ENCODE measurements at regions not wholly inside any gene's neighbourhood (a gene's known extent, or its start where the extent isn't known, plus 50 kb on each side); places are given as distances from the start of the nearest gene placed in this dataset.

- Histone ChIP-seq H3K4me1 (ENCODE audit: insufficient read depth, low read length, severe bottlenecking) (no peaks in the 10 kb centered on the region), H3F3A (ENCODE audit: insufficient read depth, low read length) (no peaks in the 10 kb centered on the region), H3K79me2 (ENCODE audit: insufficient read depth, low read length) (no peaks in the 10 kb centered on the region), H3K4me3 (ENCODE audit: low read depth, low read length, poor library complexity, severe bottlenecking) (no peak overlapping the region), H4K20me1 (ENCODE audit: insufficient read depth, low read length) (no peaks in the 10 kb centered on the region), H3K9me3 (ENCODE audit: low read length) (no peaks in the 10 kb centered on the region), H3K27ac (ENCODE audit: low read depth, low read length, poor library complexity, severe bottlenecking) (no peak overlapping the region), H3K4me2 (ENCODE audit: low read length) (no peak overlapping the region), H3K9ac (ENCODE audit: low read length) (no peak overlapping the region), H2AFZ (ENCODE audit: low read length) (no peak overlapping the region), H3K27me3 (ENCODE audit: insufficient read depth, low read length) (no peaks in the 10 kb centered on the region), H3K9me2 (ENCODE audit: low read depth, low read length) (no peaks in the 10 kb centered on the region), H3K36me3 (ENCODE audit: insufficient read depth, low read length) (no peaks in the 10 kb centered on the region)
- TF ChIP-seq CTCF (IDR thresholded peaks at IDR 0.05; ENCODE audit: low read length) (no peak), EZH2 (IDR thresholded peaks at IDR 0.05; ENCODE audit: borderline replicate concordance, low read length) (no peak)
These were observed 239.7 kb downstream of the PIK3R1 start for GRCh38 chr5:68455216-68455615.

DNA sequence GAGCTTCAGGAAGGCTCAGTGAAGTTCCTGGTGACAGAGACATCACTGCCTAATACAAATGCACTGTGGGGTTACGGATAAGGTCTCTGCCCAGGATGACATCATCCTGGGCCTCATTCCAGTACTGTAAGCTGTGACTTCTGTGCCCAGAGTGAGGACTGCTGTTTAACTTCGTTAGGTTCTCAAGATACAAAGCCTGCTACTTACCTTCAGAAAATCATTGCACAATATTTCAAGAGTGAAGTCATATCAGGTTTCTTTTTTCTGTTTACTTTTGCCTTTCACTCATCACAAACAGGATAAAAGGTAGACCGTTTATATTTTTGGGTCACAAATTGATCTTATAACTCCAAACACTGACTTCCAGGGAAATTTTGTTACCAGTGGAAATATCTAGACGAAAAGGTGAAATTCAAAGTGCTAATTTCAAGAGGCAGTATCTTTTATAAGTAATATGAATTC, 241.2 kb downstream of the PIK3R1 start:
- Histone ChIP-seq H3K9ac (ENCODE audit: low read length) (no peak overlapping the region), H3K4me1 (ENCODE audit: insufficient read depth, low read length, severe bottlenecking) (no peaks in the 10 kb centered on the region), H3K9me3 (ENCODE audit: low read length) (no peaks in the 10 kb centered on the region), H3K4me2 (ENCODE audit: low read length) (no peak overlapping the region), H3K27me3 (ENCODE audit: insufficient read depth, low read length) (no peaks in the 10 kb centered on the region), H3K27ac (ENCODE audit: low read depth, low read length, poor library complexity, severe bottlenecking) (no peak overlapping the region), H2AFZ (ENCODE audit: low read length) (no peak overlapping the region), H4K20me1 (ENCODE audit: insufficient read depth, low read length) (no peaks in the 10 kb centered on the region), H3F3A (ENCODE audit: insufficient read depth, low read length) (no peaks in the 10 kb centered on the region), H3K36me3 (ENCODE audit: insufficient read depth, low read length) (no peaks in the 10 kb centered on the region), H3K9me2 (ENCODE audit: low read depth, low read length) (no peaks in the 10 kb centered on the region), H3K4me3 (ENCODE audit: low read depth, low read length, poor library complexity, severe bottlenecking) (no peak overlapping the region), H3K79me2 (ENCODE audit: insufficient read depth, low read length) (no peaks in the 10 kb centered on the region)
- TF ChIP-seq EZH2 (IDR thresholded peaks at IDR 0.05; ENCODE audit: borderline replicate concordance, low read length) (no peak), CTCF (IDR thresholded peaks at IDR 0.05; ENCODE audit: low read length) (no peak)

- no peak overlapping the region for H2AFZ ChIP-seq (ENCODE audit: low read length)
- H3K27me3 ChIP-seq (ENCODE audit: insufficient read depth, low read length): no peaks in the 10 kb centered on the region
- no peaks in the 10 kb centered on the region for H4K20me1 ChIP-seq (ENCODE audit: insufficient read depth, low read length)
- H3K79me2 ChIP-seq (ENCODE audit: insufficient read depth, low read length): no peaks in the 10 kb centered on the region
- no peak overlapping the region for H3K4me3 ChIP-seq (ENCODE audit: low read depth, low read length, poor library complexity, severe bottlenecking)
- H3K9ac ChIP-seq (ENCODE audit: low read length): no peak overlapping the region
- no peak overlapping the region for H3K27ac ChIP-seq (ENCODE audit: low read depth, low read length, poor library complexity, severe bottlenecking)
- H3K4me2 ChIP-seq (ENCODE audit: low read length): no peak overlapping the region
- no peaks in the 10 kb centered on the region for H3K4me1 ChIP-seq (ENCODE audit: insufficient read depth, low read length, severe bottlenecking)
- H3F3A ChIP-seq (ENCODE audit: insufficient read depth, low read length): no peaks in the 10 kb centered on the region
- no peaks in the 10 kb centered on the region for H3K36me3 ChIP-seq (ENCODE audit: insufficient read depth, low read length)
- no peaks in the 10 kb centered on the region for H3K9me3 ChIP-seq (ENCODE audit: low read length)
- no peak for TF ChIP-seq EZH2 (IDR thresholded peaks at IDR 0.05; ENCODE audit: borderline replicate concordance, low read length)
- no peak for TF ChIP-seq CTCF (IDR thresholded peaks at IDR 0.05; ENCODE audit: low read length)
- no peaks in the 10 kb centered on the region for H3K9me2 ChIP-seq (ENCODE audit: low read depth, low read length)
These were observed 241.7 kb downstream of the PIK3R1 start for GRCh38 chr5:68457285-68457684.
